ENCODE measurements at regions not wholly inside any gene's neighbourhood (a gene's known extent, or its start where the extent isn't known, plus 50 kb on each side); places are given as distances from the start of the nearest gene placed in this dataset.

GRCh38 chr6:26222571-26222970 is 135.3 kb downstream of the HFE start:
- intact Hi-C loops (cut with DNase I; ENCODE audit: low total_unique reads): no loop called here
- no peak for TF ChIP-seq CTCF (IDR thresholded peaks at IDR 0.05)
- Histone ChIP-seq H3K9me3 (peaks cover 0 to 5% (median 0%) of the 10 kb centered on the region in 3 donors), H3K27me3 (peaks cover 3 to 10% of the 10 kb centered on the region in 2 donors), H3K36me3 (peaks cover 0 to 8% (median 0%) of the 10 kb centered on the region in 3 donors), H3K4me1 (peaks cover 0 to 13% (median 2%) of the 10 kb centered on the region in 4 donors), H3K27ac (peak overlapping the region in 1 of 2 donors; percentile 83), H3K4me3 (no peak overlapping the region)
- DNase-seq: no peak

DNA sequence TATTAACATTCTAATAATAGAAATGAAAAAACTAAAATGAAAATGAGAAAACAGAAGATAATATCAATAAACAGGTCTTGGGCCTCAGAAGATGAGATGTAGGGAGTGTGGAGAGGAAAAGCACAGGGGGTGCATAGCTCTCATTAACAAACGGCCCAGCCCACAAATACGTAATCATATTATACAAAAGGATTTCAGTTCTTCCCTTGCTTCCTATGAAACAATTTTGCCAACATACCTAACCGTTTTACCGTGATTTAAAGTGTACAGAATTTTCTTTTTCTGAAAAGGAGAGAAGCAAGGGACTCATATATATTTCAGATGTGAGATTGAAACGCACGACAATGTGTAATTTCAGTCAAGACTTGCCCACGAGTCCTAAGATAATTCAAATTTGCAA is 136.0 kb downstream of the HFE start:
- Histone ChIP-seq H3K4me3 (peak overlapping the region; percentile 49 to 58), H3K27ac (peak overlapping the region; percentile 83), H3K27me3 (peaks cover 3 to 10% of the 10 kb centered on the region in 2 donors), H3K9me3 (peaks cover 0 to 5% (median 0%) of the 10 kb centered on the region in 3 donors), H3K36me3 (peaks cover 0 to 8% (median 0%) of the 10 kb centered on the region in 3 donors), H3K4me1 (peaks cover 0 to 6% (median 2%) of the 10 kb centered on the region in 4 donors)
- intact Hi-C loops (cut with DNase I; ENCODE audit: low total_unique reads): no loop called here
- TF ChIP-seq CTCF (IDR thresholded peaks at IDR 0.05): no peak
- no peak for DNase-seq

GRCh38 chr6:26223650-26224546 is 136.7 kb downstream of the HFE start:
- Histone ChIP-seq H3K27ac (peak overlapping the region; percentile 83), H3K27me3 (peaks cover 3 to 10% of the 10 kb centered on the region in 2 donors), H3K9me3 (peaks cover 0 to 5% (median 0%) of the 10 kb centered on the region in 3 donors), H3K36me3 (peaks cover 0 to 8% (median 0%) of the 10 kb centered on the region in 3 donors), H3K4me3 (peak overlapping the region; percentile 49 to 58), H3K4me1 (peaks cover 0 to 5% (median 2%) of the 10 kb centered on the region in 4 donors)
- TF ChIP-seq CTCF (IDR thresholded peaks at IDR 0.05): no peak
- peak in 1 of 2 donors; percentile 82 for DNase-seq
- intact Hi-C loops (cut with DNase I; ENCODE audit: low total_unique reads): no loop called here

DNA sequence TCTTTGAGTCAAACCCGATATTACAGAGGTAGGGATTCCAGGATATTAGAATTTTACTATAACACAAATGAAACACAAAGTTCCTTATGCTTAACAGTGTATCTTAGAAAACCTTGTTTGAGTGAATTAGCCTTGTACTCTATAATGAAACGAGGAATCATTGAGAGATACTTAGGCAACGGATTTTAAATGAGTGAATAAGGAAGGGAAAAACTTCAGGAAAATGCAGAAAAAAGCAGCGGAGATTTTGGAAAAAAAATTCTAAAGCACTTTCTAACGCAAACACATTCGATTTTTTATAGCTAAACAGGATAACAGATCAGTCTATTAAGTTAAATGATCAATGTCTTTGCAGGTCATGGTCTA is 137.3 kb downstream of the HFE start:
- no peak for TF ChIP-seq CTCF (IDR thresholded peaks at IDR 0.05)
- DNase-seq: no peak

DNA sequence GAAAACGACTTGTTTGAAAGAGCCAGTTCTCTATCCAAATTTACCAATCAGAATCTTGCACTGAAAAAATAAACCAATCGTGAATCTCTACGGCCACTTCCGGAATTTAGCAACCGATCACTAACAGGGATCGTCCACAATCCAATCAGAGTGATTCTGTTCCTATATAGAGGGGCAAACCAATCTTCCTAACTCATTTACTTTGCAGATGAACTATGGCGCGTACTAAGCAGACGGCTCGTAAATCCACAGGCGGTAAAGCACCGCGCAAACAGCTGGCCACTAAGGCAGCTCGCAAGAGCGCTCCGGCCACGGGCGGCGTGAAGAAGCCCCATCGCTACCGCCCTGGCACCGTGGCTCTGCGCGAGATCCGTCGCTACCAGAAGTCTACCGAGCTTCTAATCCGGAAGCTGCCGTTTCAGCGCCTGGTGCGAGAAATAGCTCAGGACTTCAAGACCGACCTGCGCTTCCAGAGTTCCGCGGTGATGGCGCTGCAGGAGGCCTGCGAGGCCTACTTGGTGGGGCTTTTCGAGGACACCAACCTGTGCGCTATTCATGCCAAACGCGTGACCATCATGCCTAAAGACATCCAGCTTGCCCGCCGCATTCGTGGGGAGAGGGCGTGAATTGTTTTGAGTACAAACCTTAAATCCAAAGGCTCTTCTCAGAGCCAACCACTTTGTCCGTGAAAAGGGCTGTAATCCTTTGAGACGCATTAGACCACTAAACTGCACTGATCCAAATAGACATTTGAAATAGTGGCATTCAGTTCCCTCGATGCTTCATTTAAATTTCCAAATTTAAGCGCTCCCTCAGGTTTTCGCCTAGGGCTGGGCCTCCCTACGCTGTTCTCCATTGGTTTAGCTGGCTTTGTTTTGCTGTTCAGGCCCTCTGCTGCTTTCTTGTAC is 138.0 kb downstream of the HFE start:
- TF ChIP-seq CTCF (IDR thresholded peaks at IDR 0.05): no peak
- Histone ChIP-seq H3K4me1 (peaks cover 0 to 5% (median 2%) of the 10 kb centered on the region in 4 donors), H3K9me3 (peaks cover 0 to 5% (median 0%) of the 10 kb centered on the region in 3 donors), H3K27me3 (peaks cover 3 to 12% of the 10 kb centered on the region in 2 donors), H3K27ac (peak overlapping the region; percentile 83), H3K4me3 (peak overlapping the region; percentile 49 to 58), H3K36me3 (peaks cover 0 to 8% (median 0%) of the 10 kb centered on the region in 3 donors)
- intact Hi-C loops (cut with DNase I; ENCODE audit: low total_unique reads): no loop called here
- no peak for DNase-seq

More for the DNA sequence above, 137.3 kb downstream of the HFE start:
- Histone ChIP-seq H3K9me3 (peaks cover 0 to 5% (median 0%) of the 10 kb centered on the region in 3 donors), H3K4me3 (peak overlapping the region; percentile 49 to 58), H3K36me3 (peaks cover 0 to 8% (median 0%) of the 10 kb centered on the region in 3 donors), H3K4me1 (peaks cover 0 to 5% (median 2%) of the 10 kb centered on the region in 4 donors), H3K27ac (peak overlapping the region; percentile 83), H3K27me3 (peaks cover 3 to 12% of the 10 kb centered on the region in 2 donors)
- intact Hi-C loops (cut with DNase I; ENCODE audit: low total_unique reads): no loop called here

Data from tibial artery (tissue), 4 donors.